Parathyroid adenoma (tissue), 2 donors: ENCODE measurements at regions not wholly inside any gene's neighbourhood (a gene's known extent, or its start where the extent isn't known, plus 50 kb on each side); places are given as distances from the start of the nearest gene placed in this dataset.
"Not testable (repeated sequence)": the region's sequence is repeated elsewhere in the genome, so short reads cannot be mapped to it uniquely, and the experiment has no call there.

Source experiments
- H2AFZ ChIP-seq: fragments of 300-600 bp; sonication (generic); one replicate; pipeline ENCODE4 v1.7.0; 2017; ENCODE audit warnings: antibody characterized with exemption, mild to moderate bottlenecking
- H3K27ac ChIP-seq: fragments of 300-600 bp; sonication (generic); one replicate; pipeline ENCODE4 v1.7.0; 2017
- H3K27me3 ChIP-seq: fragments of 300-600 bp; sonication (generic); one replicate; pipeline ENCODE4 v1.7.0; 2017; ENCODE audit warnings: low read length; ENCODE audit not compliant: control insufficient read depth, insufficient read depth
- H3K36me3 ChIP-seq: fragments of 300-600 bp; sonication (generic); one replicate; pipeline ENCODE4 v1.7.0; 2017; ENCODE audit warnings: low read length; ENCODE audit not compliant: control insufficient read depth, insufficient read depth
- H3K4me1 ChIP-seq: fragments of 300-600 bp; sonication (generic); one replicate; pipeline ENCODE4 v1.7.0; 2017; ENCODE audit warnings: control low read depth
- H3K4me2 ChIP-seq: fragments of 300-600 bp; sonication (generic); one replicate; pipeline ENCODE4 v1.7.0; 2017; ENCODE audit warnings: low read length
- H3K4me3 ChIP-seq: fragments of 300-600 bp; sonication (generic); one replicate; pipeline ENCODE4 v1.7.0; 2017; ENCODE audit warnings: low read depth, low read length
- H3K79me2 ChIP-seq: fragments of 300-600 bp; sonication (generic); one replicate; pipeline ENCODE4 v1.7.0; 2017; ENCODE audit warnings: control low read depth
- H3K9ac ChIP-seq: fragments of 300-600 bp; sonication (generic); one replicate; pipeline ENCODE4 v1.7.0; 2017; ENCODE audit warnings: mild to moderate bottlenecking
- H3K9me3 ChIP-seq: fragments of 300-600 bp; sonication (generic); one replicate; pipeline ENCODE4 v1.7.0; 2017; ENCODE audit warnings: low read length; ENCODE audit not compliant: control insufficient read depth
- CTCF ChIP-seq: fragments of 300-600 bp; sonication (generic); IDR thresholded peaks from one replicate; pipeline ENCODE4 v1.7.0; 2017; ENCODE audit warnings: antibody characterized with exemption, mild to moderate bottlenecking
- donor health status: primary hyperparathyroidism.

- Histone ChIP-seq H3K36me3 (no peaks in the 10 kb centered on the region), H3K4me2 (no peak overlapping the region), H2AFZ (no peak overlapping the region), H3K9ac (no peak overlapping the region), H3K4me3 (no peak overlapping the region), H3K9me3 (no peaks in the 10 kb centered on the region), H3K79me2 (no peaks in the 10 kb centered on the region), H3K4me1 (no peaks in the 10 kb centered on the region), H3K27me3 (no peaks in the 10 kb centered on the region), H3K27ac (no peak overlapping the region)
- TF ChIP-seq CTCF, result no peak
Measured at GRCh38 chr11:98732947-98733346, 287.8 kb upstream of the CNTN5 start.

- H3K79me2 ChIP-seq, H3K9ac ChIP-seq, H3K27me3 ChIP-seq, H3K36me3 ChIP-seq, H3K4me2 ChIP-seq, H3K4me3 ChIP-seq, H3K27ac ChIP-seq, H2AFZ ChIP-seq, H3K4me1 ChIP-seq, H3K9me3 ChIP-seq: not testable (repeated sequence)
Measured at GRCh38 chr11:98733378-98733777, 287.4 kb upstream of the CNTN5 start.

GRCh38 chr11:98734686-98735085 lies 286.1 kb upstream of the CNTN5 start:
- H2AFZ ChIP-seq, result no peak overlapping the region
- no peak overlapping the region for H3K27ac ChIP-seq
- no peaks in the 10 kb centered on the region for H3K4me1 ChIP-seq
- no peaks in the 10 kb centered on the region for H3K27me3 ChIP-seq
- H3K36me3 ChIP-seq, result no peaks in the 10 kb centered on the region
- no peaks in the 10 kb centered on the region for H3K79me2 ChIP-seq
- no peak overlapping the region for H3K4me2 ChIP-seq
- H3K4me3 ChIP-seq, result no peak overlapping the region
- H3K9me3 ChIP-seq, result no peaks in the 10 kb centered on the region
- H3K9ac ChIP-seq, result no peak overlapping the region
- no peak for TF ChIP-seq CTCF

- Histone ChIP-seq H3K36me3 (no peaks in the 10 kb centered on the region), H3K9me3 (no peaks in the 10 kb centered on the region), H3K79me2 (no peaks in the 10 kb centered on the region), H3K4me1 (no peaks in the 10 kb centered on the region), H3K4me2 (no peak overlapping the region), H2AFZ (no peak overlapping the region), H3K4me3 (no peak overlapping the region), H3K27me3 (no peaks in the 10 kb centered on the region), H3K9ac (no peak overlapping the region), H3K27ac (no peak overlapping the region)
- TF ChIP-seq CTCF, result no peak
Measured at GRCh38 chr11:98736833-98737232, 283.9 kb upstream of the CNTN5 start.

- Histone ChIP-seq H3K4me1 (no peaks in the 10 kb centered on the region), H3K4me3 (no peak overlapping the region), H3K9me3 (no peaks in the 10 kb centered on the region), H3K27ac (no peak overlapping the region), H3K79me2 (no peaks in the 10 kb centered on the region), H3K27me3 (no peaks in the 10 kb centered on the region), H3K36me3 (no peaks in the 10 kb centered on the region), H3K9ac (no peak overlapping the region), H2AFZ (no peak overlapping the region), H3K4me2 (no peak overlapping the region)
- no peak for TF ChIP-seq CTCF
Measured at GRCh38 chr11:98740321-98740720, 280.4 kb upstream of the CNTN5 start.

- not testable (repeated sequence) for H3K79me2 ChIP-seq, H3K9me3 ChIP-seq, H3K27ac ChIP-seq, H3K4me1 ChIP-seq, H3K4me3 ChIP-seq, H2AFZ ChIP-seq, H3K36me3 ChIP-seq, H3K9ac ChIP-seq, H3K27me3 ChIP-seq, H3K4me2 ChIP-seq
Measured at GRCh38 chr11:98763446-98763845, 257.3 kb upstream of the CNTN5 start.
